Loucy (cell line): ENCODE measurements at regions not wholly inside any gene's neighbourhood (a gene's known extent, or its start where the extent isn't known, plus 50 kb on each side); places are given as distances from the start of the nearest gene placed in this dataset.

Source experiments
- EZH2phosphoT487 ChIP-seq: fragments of 200-600 bp; IDR thresholded peaks from 2 replicates; pipeline ENCODE4 v1.6.1; 2018; ENCODE audit warnings: antibody characterized with exemption, mild to moderate bottlenecking, moderate library complexity, borderline replicate concordance
- TF ChIP-seq, protein P1 (sequence below): fragments of 200-600 bp; sonication (generic); conservative IDR thresholded peaks from 2 replicates; pipeline ENCODE4 v1.5.1; 2014; ENCODE audit warnings: mild to moderate bottlenecking, antibody characterized with exemption, low read length

GRCh38 chr2:31694444-31694843, 113.7 kb upstream of the SRD5A2 start:
- TF ChIP-seq, protein P1, sequence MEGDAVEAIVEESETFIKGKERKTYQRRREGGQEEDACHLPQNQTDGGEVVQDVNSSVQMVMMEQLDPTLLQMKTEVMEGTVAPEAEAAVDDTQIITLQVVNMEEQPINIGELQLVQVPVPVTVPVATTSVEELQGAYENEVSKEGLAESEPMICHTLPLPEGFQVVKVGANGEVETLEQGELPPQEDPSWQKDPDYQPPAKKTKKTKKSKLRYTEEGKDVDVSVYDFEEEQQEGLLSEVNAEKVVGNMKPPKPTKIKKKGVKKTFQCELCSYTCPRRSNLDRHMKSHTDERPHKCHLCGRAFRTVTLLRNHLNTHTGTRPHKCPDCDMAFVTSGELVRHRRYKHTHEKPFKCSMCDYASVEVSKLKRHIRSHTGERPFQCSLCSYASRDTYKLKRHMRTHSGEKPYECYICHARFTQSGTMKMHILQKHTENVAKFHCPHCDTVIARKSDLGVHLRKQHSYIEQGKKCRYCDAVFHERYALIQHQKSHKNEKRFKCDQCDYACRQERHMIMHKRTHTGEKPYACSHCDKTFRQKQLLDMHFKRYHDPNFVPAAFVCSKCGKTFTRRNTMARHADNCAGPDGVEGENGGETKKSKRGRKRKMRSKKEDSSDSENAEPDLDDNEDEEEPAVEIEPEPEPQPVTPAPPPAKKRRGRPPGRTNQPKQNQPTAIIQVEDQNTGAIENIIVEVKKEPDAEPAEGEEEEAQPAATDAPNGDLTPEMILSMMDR, result peak; percentile 50
- no peak for TF ChIP-seq EZH2phosphoT487
